ENCODE measurements at regions not wholly inside any gene's neighbourhood (a gene's known extent, or its start where the extent isn't known, plus 50 kb on each side); places are given as distances from the start of the nearest gene placed in this dataset.

DNA sequence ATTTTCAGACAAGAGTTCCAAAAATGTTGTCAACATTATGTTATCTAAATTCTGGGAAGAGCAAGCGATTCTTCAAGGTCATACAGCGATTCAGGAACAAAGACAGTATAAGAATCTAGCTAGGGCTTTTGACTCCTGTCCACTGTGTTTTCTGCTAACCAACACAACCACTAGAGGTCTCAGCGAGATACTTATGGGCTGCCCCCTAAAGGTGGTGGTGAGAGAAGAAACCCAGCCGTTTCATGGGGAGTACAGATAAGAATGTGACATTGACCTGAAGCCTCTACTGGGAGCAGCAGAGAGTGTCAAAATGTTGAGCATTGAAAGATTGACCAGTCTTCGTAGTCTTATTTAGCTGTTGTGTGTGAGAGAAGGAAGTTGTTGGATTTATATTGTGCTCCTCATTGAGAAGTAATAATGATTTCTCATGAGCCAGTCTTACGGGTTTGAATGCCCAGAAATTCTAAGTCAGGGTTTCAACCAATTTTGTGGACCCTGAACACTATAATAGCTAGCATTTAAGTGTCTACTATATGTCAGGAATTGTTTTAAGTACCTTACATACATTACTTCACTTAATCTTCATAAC is 168.3 kb downstream of the SPRY1 start:
- Histone ChIP-seq H3K9me3 (no peaks in the 10 kb centered on the region), H3K4me1 (no peaks in the 10 kb centered on the region), H3K27ac (no peak overlapping the region), H3K27me3 (no peaks in the 10 kb centered on the region), H3K36me3 (no peaks in the 10 kb centered on the region), H3K4me3 (no peak overlapping the region)
- ATAC-seq: peak; percentile 100
- intact Hi-C loops (cut with DNase I): no loop called here
- WGBS (ENCODE audit: insufficient coverage, low coverage, low lambda C conversion rate, missing lambda C conversion rate): 19% methylated on average over 6 of the region's 6 CpGs
- TF ChIP-seq, protein P1, sequence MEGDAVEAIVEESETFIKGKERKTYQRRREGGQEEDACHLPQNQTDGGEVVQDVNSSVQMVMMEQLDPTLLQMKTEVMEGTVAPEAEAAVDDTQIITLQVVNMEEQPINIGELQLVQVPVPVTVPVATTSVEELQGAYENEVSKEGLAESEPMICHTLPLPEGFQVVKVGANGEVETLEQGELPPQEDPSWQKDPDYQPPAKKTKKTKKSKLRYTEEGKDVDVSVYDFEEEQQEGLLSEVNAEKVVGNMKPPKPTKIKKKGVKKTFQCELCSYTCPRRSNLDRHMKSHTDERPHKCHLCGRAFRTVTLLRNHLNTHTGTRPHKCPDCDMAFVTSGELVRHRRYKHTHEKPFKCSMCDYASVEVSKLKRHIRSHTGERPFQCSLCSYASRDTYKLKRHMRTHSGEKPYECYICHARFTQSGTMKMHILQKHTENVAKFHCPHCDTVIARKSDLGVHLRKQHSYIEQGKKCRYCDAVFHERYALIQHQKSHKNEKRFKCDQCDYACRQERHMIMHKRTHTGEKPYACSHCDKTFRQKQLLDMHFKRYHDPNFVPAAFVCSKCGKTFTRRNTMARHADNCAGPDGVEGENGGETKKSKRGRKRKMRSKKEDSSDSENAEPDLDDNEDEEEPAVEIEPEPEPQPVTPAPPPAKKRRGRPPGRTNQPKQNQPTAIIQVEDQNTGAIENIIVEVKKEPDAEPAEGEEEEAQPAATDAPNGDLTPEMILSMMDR (IDR thresholded peaks at IDR 0.05): peak; percentile 84 to 91 (median 86)
- TF ChIP-seq POLR2A (IDR thresholded peaks at IDR 0.05): no peak
- DNase-seq: peak in 1 of 3 donors; percentile 71

DNA sequence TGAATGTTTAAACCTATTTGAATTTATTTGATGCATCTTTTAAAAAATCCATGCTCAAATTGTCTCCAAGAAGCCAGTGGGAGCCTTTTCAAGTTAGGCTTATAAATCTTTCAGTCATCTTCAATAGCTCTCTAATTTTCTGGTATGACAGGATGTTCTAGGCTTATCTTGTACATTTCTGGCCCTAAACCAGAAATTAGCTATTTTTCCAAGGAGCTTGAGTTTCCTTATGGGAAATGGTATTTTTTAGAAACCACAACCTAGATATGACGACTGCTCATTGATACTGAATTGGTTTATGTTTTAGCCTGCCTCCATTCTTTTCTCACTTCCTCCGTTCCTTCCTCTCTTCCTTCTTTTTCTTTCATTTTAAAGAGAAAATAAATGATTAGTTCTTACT is 172.3 kb downstream of the SPRY1 start:
- H3K4me1 ChIP-seq: no peaks in the 10 kb centered on the region
- no peak for DNase-seq
- H3K9me3 ChIP-seq: no peaks in the 10 kb centered on the region
- intact Hi-C loops (cut with DNase I): no loop called here
- no peaks in the 10 kb centered on the region for H3K27me3 ChIP-seq
- H3K36me3 ChIP-seq: no peaks in the 10 kb centered on the region
- no peak overlapping the region for H3K4me3 ChIP-seq
- H3K27ac ChIP-seq: no peak overlapping the region
- ATAC-seq: no peak
- 51% methylated on average over 2 of the region's 2 CpGs for WGBS (ENCODE audit: insufficient coverage, low coverage, low lambda C conversion rate, missing lambda C conversion rate)
- TF ChIP-seq, protein P1 (IDR thresholded peaks at IDR 0.05): no peak
- no peak for TF ChIP-seq POLR2A (IDR thresholded peaks at IDR 0.05)

DNA sequence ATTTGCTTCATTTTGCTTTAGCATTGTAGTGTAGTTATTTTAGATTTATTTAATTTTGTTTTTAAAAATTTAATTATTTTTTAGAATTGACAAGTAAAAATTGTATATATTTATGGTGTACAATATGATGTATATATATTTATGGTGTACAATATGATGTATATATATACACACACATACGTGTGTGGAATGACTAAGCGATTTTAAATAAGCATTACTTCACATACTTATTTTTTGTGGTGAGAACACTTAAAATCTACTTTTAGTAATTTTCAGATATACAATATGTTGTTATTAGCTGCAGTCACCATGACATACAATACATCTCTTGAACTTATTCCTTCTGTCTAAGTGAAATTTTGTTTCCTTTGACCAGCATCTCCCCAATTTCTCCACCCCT is 172.9 kb downstream of the SPRY1 start:
- intact Hi-C loops (cut with DNase I): no loop called here
- Histone ChIP-seq H3K4me1 (no peaks in the 10 kb centered on the region), H3K27me3 (no peaks in the 10 kb centered on the region), H3K4me3 (no peak overlapping the region), H3K36me3 (no peaks in the 10 kb centered on the region), H3K27ac (no peak overlapping the region), H3K9me3 (no peaks in the 10 kb centered on the region)
- 86% methylated on average over 2 of the region's 2 CpGs for WGBS (ENCODE audit: insufficient coverage, low coverage, low lambda C conversion rate, missing lambda C conversion rate)
- TF ChIP-seq POLR2A (IDR thresholded peaks at IDR 0.05): no peak
- TF ChIP-seq, protein P1 (IDR thresholded peaks at IDR 0.05): no peak
- ATAC-seq (no peak), DNase-seq (no peak)

GRCh38 chr4:123573866-123574508 is 177.4 kb downstream of the SPRY1 start:
- TF ChIP-seq, protein P1 (IDR thresholded peaks at IDR 0.05): no peak
- no peak for TF ChIP-seq POLR2A (IDR thresholded peaks at IDR 0.05)
- WGBS (ENCODE audit: insufficient coverage, low coverage, low lambda C conversion rate, missing lambda C conversion rate): 87% methylated on average over 8 of the region's 8 CpGs
- no peaks in the 10 kb centered on the region for H3K4me1 ChIP-seq
- no peaks in the 10 kb centered on the region for H3K36me3 ChIP-seq
- H3K27ac ChIP-seq: no peak overlapping the region
- intact Hi-C loops (cut with DNase I): no loop called here
- H3K27me3 ChIP-seq: no peaks in the 10 kb centered on the region
- H3K9me3 ChIP-seq: no peaks in the 10 kb centered on the region
- DNase-seq (no peak), ATAC-seq (no peak)
- H3K4me3 ChIP-seq: no peak overlapping the region
